ENCODE measurements at regions not wholly inside any gene's neighbourhood (a gene's known extent, or its start where the extent isn't known, plus 50 kb on each side); places are given as distances from the start of the nearest gene placed in this dataset.
A peak's percentile ranks its signal among the peaks of the same experiment; 100 is the strongest.

DNA sequence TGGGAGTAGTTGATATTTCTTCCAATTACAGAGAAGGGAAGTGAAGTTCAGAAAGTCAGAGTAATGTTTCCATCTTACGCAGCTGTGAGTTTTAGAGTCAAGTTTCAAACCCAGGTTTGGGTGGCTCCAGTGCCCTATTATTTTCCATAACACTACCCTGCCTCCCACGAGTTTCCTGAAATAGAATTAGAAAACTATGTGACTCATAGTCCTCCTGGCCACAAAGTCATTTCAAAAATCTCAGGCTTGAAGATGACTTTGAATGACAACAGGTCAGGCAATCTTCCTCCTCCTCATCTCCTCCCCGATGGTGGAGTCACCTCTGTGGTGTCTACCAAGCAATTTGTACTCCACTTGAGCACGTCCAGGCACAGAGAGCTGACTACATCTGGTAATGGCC, 212.3 kb upstream of the TRIB2 start:
- Histone ChIP-seq H3K36me3 (replicated peaks in 1 of 2) (no peaks in the 10 kb centered on the region), H3K4me3 (no peak overlapping the region), H3K27me3 (no peaks in the 10 kb centered on the region), H3K9me3 (replicated peaks in 1 of 3) (no peaks in the 10 kb centered on the region), H3K27ac (no peak overlapping the region), H3K4me1 (replicated peaks in 1 of 2) (peaks cover 0 to 7% of the 10 kb centered on the region in 2 donors)
- TF ChIP-seq POLR2A (IDR thresholded peaks at IDR 0.05), result no peak
- TF ChIP-seq, protein P1, sequence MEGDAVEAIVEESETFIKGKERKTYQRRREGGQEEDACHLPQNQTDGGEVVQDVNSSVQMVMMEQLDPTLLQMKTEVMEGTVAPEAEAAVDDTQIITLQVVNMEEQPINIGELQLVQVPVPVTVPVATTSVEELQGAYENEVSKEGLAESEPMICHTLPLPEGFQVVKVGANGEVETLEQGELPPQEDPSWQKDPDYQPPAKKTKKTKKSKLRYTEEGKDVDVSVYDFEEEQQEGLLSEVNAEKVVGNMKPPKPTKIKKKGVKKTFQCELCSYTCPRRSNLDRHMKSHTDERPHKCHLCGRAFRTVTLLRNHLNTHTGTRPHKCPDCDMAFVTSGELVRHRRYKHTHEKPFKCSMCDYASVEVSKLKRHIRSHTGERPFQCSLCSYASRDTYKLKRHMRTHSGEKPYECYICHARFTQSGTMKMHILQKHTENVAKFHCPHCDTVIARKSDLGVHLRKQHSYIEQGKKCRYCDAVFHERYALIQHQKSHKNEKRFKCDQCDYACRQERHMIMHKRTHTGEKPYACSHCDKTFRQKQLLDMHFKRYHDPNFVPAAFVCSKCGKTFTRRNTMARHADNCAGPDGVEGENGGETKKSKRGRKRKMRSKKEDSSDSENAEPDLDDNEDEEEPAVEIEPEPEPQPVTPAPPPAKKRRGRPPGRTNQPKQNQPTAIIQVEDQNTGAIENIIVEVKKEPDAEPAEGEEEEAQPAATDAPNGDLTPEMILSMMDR (IDR thresholded peaks at IDR 0.05), result no peak
- intact Hi-C loops (cut with DNase I), result no loop called here
- WGBS, 4 donors, result 70 to 78% (median 76%) methylated on average over 4 of the region's 4 CpGs
- DNase-seq, result no peak

DNA sequence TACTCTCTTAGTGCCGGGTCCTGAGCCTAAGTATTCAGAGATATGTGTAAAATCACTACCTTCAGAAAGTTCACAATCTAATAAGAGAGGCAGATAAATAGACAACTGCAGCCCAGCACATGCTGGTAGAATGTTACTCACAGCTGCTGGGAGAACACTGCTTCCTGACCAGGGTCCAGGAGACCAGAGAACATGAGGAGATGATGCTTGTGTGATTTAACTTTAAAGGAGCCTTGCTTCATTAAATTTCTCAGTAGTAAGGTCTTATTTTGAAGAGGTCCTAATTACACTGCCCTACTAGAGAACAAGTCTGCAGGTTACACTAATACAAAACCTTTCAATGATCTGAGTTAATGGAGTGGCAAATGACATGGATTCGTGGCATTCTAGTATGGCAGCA, 209.9 kb upstream of the TRIB2 start:
- WGBS, 4 donors, result 65 to 84% (median 78%) methylated on average over 2 of the region's 2 CpGs
- peaks cover 0 to 7% of the 10 kb centered on the region in 2 donors for H3K4me1 ChIP-seq (replicated peaks in 1 of 2)
- H3K4me3 ChIP-seq, result no peak overlapping the region
- no peaks in the 10 kb centered on the region for H3K27me3 ChIP-seq
- TF ChIP-seq POLR2A (IDR thresholded peaks at IDR 0.05), result no peak
- TF ChIP-seq, protein P1 (IDR thresholded peaks at IDR 0.05), result no peak
- H3K27ac ChIP-seq, result peak overlapping the region in 1 of 5 donors; percentile 7
- H3K36me3 ChIP-seq (replicated peaks in 1 of 2), result no peaks in the 10 kb centered on the region
- no peak for DNase-seq
- H3K9me3 ChIP-seq (replicated peaks in 1 of 3), result no peaks in the 10 kb centered on the region
- intact Hi-C loops (cut with DNase I), result no loop called here

DNA sequence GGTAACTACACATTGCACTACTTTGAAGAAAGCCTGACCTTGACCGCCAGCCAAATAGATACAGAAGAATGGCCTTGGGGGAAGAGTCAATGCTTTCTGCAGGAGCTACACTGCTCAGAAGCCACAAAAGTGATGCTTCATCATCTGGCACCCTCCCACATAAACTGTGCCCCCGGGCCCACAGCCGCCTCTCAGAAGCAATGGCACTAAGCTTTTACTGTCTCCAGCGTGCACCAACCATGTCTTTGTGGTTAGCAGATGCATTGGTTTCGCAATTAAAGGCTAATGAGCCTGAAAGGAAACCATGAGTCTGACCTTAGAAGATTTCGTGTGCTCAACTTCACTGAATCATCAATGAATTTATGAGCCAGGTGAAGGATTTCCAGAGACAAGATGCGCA, 209.4 kb upstream of the TRIB2 start:
- Histone ChIP-seq H3K9me3 (replicated peaks in 1 of 3) (no peaks in the 10 kb centered on the region), H3K36me3 (replicated peaks in 1 of 2) (no peaks in the 10 kb centered on the region), H3K27me3 (no peaks in the 10 kb centered on the region), H3K4me1 (replicated peaks in 1 of 2) (peaks cover 0 to 7% of the 10 kb centered on the region in 2 donors), H3K4me3 (no peak overlapping the region), H3K27ac (peak overlapping the region in 1 of 5 donors; percentile 7)
- intact Hi-C loops (cut with DNase I), result no loop called here
- TF ChIP-seq, protein P1 (IDR thresholded peaks at IDR 0.05), result no peak
- TF ChIP-seq POLR2A (IDR thresholded peaks at IDR 0.05), result no peak
- DNase-seq, result peak in 4 of 7 donors; percentile 49 to 72 (median 54)
- WGBS, 4 donors, result 32 to 33% (median 32%) methylated on average over 7 of the region's 7 CpGs

DNA sequence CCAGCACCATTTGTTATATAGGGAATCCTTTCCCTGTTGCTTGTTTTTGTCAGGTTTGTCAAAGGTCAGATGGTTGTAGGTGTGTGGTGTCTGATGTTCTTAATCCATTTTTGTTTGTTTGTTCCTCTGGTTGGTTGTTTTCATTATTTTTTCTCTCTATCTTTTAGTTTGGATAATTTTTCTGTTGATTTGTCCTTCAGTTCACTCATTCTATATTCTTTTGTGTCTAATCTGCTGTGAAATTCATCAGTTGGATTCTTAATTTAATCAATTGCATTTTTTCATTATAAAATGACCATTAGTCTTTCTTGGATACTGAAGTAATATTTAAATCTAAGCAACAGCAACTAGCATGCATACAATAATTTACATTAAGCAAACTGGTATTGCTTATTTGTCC, 206.7 kb upstream of the TRIB2 start:
- no peak for TF ChIP-seq POLR2A (IDR thresholded peaks at IDR 0.05)
- TF ChIP-seq, protein P1 (IDR thresholded peaks at IDR 0.05), result no peak
- DNase-seq, result no peak
- intact Hi-C loops (cut with DNase I), result no loop called here
- peaks cover 10 to 21% of the 10 kb centered on the region in 2 donors for H3K4me1 ChIP-seq (replicated peaks in 1 of 2)
- no peak overlapping the region for H3K27ac ChIP-seq
- no peaks in the 10 kb centered on the region for H3K27me3 ChIP-seq
- H3K9me3 ChIP-seq (replicated peaks in 1 of 3), result no peaks in the 10 kb centered on the region
- no peaks in the 10 kb centered on the region for H3K36me3 ChIP-seq (replicated peaks in 1 of 2)
- no peak overlapping the region for H3K4me3 ChIP-seq
